Glutamatergic neuron (in vitro differentiated cells): ENCODE measurements at regions not wholly inside any gene's neighbourhood (a gene's known extent, or its start where the extent isn't known, plus 50 kb on each side); places are given as distances from the start of the nearest gene placed in this dataset.
A peak's percentile ranks its signal among the peaks of the same experiment; 100 is the strongest.
"Not testable (repeated sequence)": the region's sequence is repeated elsewhere in the genome, so short reads cannot be mapped to it uniquely, and the experiment has no call there.

ENCODE experiments used
- DNase-seq: peaks from one replicate; pipeline ENCODE4 v3.0.0; 2022
- H3K27ac Mint-ChIP-seq: one replicate; pipeline ENCODE4 v1.8.0; 2020; ENCODE audit warnings: mild to moderate bottlenecking, mixed read lengths, inconsistent platforms; ENCODE audit not compliant: unreplicated experiment
- H3K27me3 Mint-ChIP-seq: one replicate; pipeline ENCODE4 v1.8.0; 2020; ENCODE audit warnings: mild to moderate bottlenecking, moderate library complexity, mixed read lengths, inconsistent platforms; ENCODE audit not compliant: unreplicated experiment
- H3K36me3 Mint-ChIP-seq: one replicate; pipeline ENCODE4 v1.8.0; 2020; ENCODE audit warnings: mild to moderate bottlenecking, mixed read lengths, inconsistent platforms; ENCODE audit not compliant: unreplicated experiment
- H3K4me1 Mint-ChIP-seq: one replicate; pipeline ENCODE4 v1.8.0; 2020; ENCODE audit warnings: mild to moderate bottlenecking, low read depth, mixed read lengths, inconsistent platforms; ENCODE audit not compliant: unreplicated experiment
- H3K4me3 Mint-ChIP-seq: one replicate; pipeline ENCODE4 v1.8.0; 2020; ENCODE audit warnings: mild to moderate bottlenecking, mixed read lengths, inconsistent platforms; ENCODE audit not compliant: unreplicated experiment
- H3K9me3 Mint-ChIP-seq: one replicate; pipeline ENCODE4 v1.8.0; 2020; ENCODE audit warnings: mild to moderate bottlenecking, moderate library complexity, mixed read lengths, inconsistent platforms; ENCODE audit not compliant: unreplicated experiment
- CTCF ChIP-seq: fragments of 200-600 bp; sonication (generic); IDR thresholded peaks from one replicate; pipeline ENCODE4 v1.5.0; 2021; ENCODE audit not compliant: partially characterized antibody, unreplicated experiment

- Mint-ChIP-seq H3K36me3 (no peaks in the 10 kb centered on the region), H3K4me3 (no peak overlapping the region), H3K27ac (no peak overlapping the region), H3K9me3 (no peaks in the 10 kb centered on the region), H3K4me1 (peaks cover 9% of the 10 kb centered on the region), H3K27me3 (no peaks in the 10 kb centered on the region)
- no peak for DNase-seq
- TF ChIP-seq CTCF, result no peak
These were observed 217.3 kb downstream of the USP22 start for GRCh38 chr17:20825539-20825938.

GRCh38 chr17:20840453-20840852 is 202.4 kb downstream of the USP22 start:
- DNase-seq, H3K9me3 Mint-ChIP-seq, H3K27me3 Mint-ChIP-seq, H3K4me1 Mint-ChIP-seq, H3K27ac Mint-ChIP-seq, H3K36me3 Mint-ChIP-seq: not testable (repeated sequence)
- H3K4me3 Mint-ChIP-seq, result peak overlapping the region; percentile 63

GRCh38 chr17:20840987-20841865 is 201.6 kb downstream of the USP22 start:
- not testable (repeated sequence) for H3K4me1 Mint-ChIP-seq, H3K9me3 Mint-ChIP-seq, H3K27me3 Mint-ChIP-seq, H3K27ac Mint-ChIP-seq, H3K4me3 Mint-ChIP-seq, H3K36me3 Mint-ChIP-seq, DNase-seq

- not testable (repeated sequence) for H3K9me3 Mint-ChIP-seq, H3K4me3 Mint-ChIP-seq, H3K4me1 Mint-ChIP-seq, H3K36me3 Mint-ChIP-seq, DNase-seq, H3K27ac Mint-ChIP-seq, H3K27me3 Mint-ChIP-seq
These were observed 200.8 kb downstream of the USP22 start for GRCh38 chr17:20842012-20842411.

GRCh38 chr17:20843261-20843660 is 199.6 kb downstream of the USP22 start:
- not testable (repeated sequence) for H3K36me3 Mint-ChIP-seq, H3K27ac Mint-ChIP-seq, H3K4me3 Mint-ChIP-seq, H3K9me3 Mint-ChIP-seq, H3K4me1 Mint-ChIP-seq, H3K27me3 Mint-ChIP-seq, DNase-seq

- not testable (repeated sequence) for H3K27ac Mint-ChIP-seq, H3K27me3 Mint-ChIP-seq, H3K9me3 Mint-ChIP-seq, H3K4me1 Mint-ChIP-seq, H3K36me3 Mint-ChIP-seq
- peak overlapping the region; percentile 65 for H3K4me3 Mint-ChIP-seq
- peak; percentile 67 for DNase-seq
These were observed 198.8 kb downstream of the USP22 start for GRCh38 chr17:20843799-20844553.

- H3K4me1 Mint-ChIP-seq, H3K36me3 Mint-ChIP-seq, H3K27me3 Mint-ChIP-seq, H3K4me3 Mint-ChIP-seq, DNase-seq, H3K9me3 Mint-ChIP-seq, H3K27ac Mint-ChIP-seq: not testable (repeated sequence)
- peak; percentile 60 for TF ChIP-seq CTCF
These were observed 193.9 kb downstream of the USP22 start for GRCh38 chr17:20848869-20849443.

- DNase-seq, result peak; percentile 40
- peak overlapping the region; percentile 94 for H3K4me3 Mint-ChIP-seq
- not testable (repeated sequence) for H3K9me3 Mint-ChIP-seq, H3K36me3 Mint-ChIP-seq, H3K4me1 Mint-ChIP-seq, H3K27me3 Mint-ChIP-seq
- H3K27ac Mint-ChIP-seq, result peak overlapping the region; percentile 39
These were observed 191.1 kb downstream of the USP22 start for GRCh38 chr17:20851591-20852238.
